DMS 273 (cell line): ENCODE measurements at regions not wholly inside any gene's neighbourhood (a gene's known extent, or its start where the extent isn't known, plus 50 kb on each side); places are given as distances from the start of the nearest gene placed in this dataset.

Experiments used
- DNase-seq: peaks from one replicate; lab custom pipeline; 2025; ENCODE audit not compliant: unreplicated experiment; lab: John Stamatoyannopoulos, UW

DNA sequence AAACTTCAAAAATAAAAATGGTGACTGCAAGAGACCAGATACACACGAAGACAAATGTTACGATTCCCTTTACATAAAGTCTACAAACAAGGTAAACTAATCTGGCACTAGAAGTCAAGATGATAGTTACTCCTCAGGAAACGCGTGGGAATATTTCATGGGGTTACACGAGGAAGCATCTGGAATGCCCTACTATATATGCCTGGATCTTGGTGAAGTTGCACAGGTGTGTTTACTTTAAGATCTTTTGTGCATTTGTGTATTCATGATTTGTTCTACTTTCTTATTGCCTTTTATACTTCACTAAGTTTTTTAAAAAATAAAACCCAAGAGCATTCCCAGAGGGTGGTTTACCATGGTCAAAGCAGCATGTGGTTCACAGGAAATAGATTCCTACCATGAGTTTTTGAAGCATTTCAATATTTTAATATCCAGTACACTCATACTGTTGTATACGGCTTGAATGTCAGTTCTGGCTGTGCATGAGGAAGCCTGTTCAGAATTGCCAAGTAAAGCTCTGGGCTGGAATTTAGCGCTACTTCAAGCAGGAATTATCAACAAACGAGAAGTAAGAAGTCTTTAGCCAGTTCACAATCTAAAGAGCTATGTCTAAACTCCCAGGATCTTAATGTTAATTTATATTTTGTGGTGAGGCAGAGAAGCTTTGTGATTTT, 239.8 kb upstream of the KLHL1 start:
- DNase-seq: no peak

DNA sequence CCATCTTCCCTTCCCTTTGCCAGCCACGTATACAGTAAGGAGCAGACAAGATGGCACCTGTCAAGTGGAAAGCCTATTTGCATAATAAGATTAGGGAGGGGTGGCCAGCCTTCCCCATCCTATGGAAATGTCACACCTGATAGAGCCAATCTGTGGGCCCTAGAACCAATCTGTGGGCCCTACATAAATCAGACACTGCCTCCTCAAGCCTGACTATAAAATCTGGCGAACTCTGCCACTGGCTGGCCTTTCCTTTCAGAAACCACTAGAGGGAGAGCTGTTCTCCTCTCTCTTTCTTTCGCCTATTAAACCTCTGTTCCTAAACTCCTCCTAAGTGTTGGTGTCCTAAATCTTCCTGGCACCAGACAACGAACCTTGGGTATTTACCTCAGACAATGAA, 231.5 kb upstream of the KLHL1 start:
- peak; percentile 27 for DNase-seq

DNA sequence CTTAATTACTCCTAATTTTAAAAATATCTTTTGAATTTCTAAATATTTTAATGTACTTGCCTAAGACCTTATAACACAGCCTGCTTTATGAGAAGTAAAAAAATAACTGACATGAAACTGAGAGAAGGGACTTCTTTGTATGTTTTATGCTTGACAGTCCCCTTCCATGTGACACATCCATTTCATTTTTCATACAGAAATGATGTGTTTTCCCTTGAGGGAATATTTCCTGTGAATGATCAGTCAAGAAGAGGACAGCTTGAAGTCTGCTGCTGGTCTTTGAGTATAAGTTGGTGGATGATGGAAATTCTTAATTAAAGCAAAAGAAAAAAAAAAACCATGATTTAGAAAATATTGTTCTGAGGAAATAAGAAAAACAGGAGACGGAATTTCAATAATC, 230.4 kb upstream of the KLHL1 start:
- DNase-seq: no peak

DNA sequence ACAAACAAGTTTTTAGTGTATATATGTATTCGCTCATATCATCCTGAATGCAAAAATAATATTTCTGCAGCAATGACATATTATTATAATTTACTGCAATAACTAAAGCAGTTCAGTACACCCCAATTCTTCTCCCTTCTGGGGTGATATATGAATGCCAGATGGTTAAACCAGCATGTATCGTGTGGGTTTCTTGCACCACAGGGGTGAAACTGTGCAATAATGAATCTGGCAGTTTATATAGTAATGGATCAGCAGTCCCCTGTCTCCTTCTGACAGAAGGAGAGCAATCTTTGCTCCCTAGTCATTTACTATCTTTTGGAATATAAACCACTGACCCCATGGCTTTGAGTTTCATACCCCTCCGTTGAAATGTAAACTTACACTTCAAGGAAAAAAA, 228.6 kb upstream of the KLHL1 start:
- DNase-seq: no peak

DNA sequence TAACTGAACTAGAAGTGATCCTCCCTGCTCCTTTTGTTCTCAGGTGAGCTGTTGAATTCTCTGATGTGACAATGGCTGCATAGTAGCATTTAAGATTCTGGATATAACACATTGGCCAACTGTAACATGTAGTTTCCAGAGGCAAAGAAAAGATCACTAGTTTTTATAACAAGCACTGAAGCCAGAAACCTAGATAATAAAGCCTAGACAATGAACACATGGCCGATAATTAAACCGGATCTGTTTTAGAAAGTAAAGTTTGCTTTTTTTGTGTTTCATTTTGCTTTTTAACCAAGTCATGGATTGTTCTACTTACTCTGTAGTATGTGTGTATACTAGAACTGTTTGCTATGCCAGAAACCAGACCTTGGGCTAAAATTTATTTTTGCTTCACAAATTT, 225.5 kb upstream of the KLHL1 start:
- DNase-seq: no peak

DNA sequence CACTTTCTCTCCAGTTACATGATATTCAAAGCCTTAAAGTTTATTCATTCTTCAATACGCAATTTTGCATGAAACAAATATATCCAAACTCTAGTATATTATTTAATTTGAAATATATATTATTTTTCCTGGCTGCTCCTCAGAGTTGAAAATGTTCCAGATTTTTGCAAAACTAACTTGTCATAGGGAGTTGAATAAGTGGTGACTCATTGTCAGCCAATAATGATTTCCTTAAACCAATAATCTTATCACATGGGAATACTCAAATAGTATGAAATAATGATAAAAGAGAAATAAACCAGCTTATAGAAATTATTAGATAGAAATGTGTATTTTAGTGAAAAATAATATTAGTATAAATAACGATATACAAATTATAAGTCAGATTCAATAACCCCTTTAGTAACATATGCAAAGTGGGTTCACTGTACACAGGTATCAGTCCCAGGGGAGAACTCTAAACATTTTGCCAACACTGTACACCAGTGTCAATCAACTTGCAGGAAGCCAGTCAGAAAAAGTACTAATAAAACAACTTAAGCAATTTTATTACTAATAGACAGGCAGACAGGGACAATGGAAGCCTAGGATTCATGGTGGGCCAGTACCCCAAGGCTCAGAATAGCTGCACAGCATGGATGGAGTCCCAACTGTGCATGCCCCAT, 222.6 kb upstream of the KLHL1 start:
- no peak for DNase-seq

DNA sequence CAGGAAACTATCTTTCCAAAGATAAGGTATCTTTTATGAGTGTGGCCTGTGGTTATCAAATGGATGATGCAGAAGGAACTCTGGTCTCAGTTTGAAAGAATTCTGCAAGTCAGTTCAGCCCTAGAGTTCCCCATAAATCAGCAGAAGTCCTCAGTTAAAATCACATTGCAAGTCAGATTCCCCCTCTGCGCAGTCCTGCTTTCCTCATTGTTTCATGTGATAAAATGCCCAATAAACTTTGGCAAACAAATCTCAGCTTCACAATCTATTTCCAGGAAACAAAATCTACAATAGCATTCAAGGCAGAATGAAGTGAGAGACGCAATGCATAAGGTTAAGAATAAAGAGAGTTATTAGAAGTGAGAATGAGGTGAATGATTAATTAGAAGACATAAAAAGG, 216.3 kb upstream of the KLHL1 start:
- DNase-seq: no peak

DNA sequence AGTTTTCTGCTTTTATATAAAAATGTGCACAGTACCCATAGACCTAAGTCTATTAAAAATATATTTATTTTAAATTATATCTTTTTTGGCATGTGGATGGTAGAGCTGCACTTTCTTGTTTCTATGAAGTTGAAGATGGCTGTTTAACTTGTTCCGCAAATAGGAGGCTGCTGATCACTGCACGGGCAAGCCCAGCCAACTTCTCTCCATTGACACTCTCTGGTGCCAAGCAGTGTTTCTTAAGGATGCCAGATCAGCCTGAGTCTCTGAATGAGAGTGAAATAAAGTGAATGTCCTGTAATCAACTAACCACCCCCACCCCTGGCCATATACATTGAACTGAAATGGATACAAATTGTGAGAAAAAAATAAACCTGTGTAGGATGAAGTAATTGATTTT, 202.9 kb upstream of the KLHL1 start:
- DNase-seq: no peak

DNA sequence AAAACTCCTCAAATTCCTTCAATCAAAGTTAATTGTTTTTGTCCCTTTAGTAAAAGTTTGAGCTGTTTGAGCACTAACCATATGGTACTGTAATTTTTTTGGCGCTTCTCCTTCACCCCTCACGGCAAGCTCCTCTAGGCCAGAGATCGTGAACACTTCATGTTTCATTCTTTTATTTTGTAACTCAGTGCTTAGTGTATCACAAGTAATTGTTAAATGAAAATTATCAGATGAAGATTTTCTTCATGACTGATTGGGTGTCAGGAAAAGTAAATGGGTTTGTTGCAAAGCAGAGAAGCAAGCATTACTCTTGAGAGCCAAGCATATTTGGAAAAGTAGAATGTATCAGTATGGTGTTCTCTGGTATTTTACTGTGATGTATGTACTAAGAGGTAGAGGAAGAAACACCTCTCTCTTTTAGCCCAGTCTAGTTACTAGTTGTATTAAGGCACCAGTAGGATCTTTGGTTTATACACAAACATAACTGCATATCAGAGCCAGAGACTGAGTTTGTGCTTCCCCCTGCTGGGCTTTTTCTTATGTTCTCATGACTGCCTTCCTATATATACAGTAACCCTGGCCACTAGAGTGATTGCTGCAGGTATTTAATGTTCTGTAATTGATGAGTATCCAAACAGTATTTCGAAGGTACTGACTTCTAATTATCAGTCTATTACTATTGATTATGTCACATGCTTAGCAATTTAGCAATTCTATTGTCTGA, 202.3 kb upstream of the KLHL1 start:
- DNase-seq: peak; percentile 78

DNA sequence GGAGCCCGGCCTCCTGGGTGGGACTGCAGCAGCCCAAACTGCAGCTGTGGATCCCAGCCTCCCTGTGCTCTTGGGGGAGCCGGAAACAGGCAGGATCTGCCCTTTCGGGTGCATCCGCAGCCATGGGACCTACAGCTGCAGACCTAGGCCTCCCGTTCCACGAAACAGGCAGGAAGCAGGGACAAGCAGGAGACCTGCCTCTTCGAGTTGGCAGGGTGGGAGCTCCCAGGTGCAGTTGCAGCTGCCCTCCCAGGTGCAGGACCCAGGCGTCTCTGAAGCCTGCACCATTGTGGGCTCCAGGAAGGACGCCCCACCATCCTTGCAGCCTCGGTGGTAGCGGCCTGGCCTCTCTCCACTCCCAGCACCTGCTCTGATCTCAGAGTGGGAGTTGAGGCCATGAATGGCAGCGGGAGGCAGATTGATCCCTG, 189.0 kb upstream of the KLHL1 start:
- no peak for DNase-seq

DNA sequence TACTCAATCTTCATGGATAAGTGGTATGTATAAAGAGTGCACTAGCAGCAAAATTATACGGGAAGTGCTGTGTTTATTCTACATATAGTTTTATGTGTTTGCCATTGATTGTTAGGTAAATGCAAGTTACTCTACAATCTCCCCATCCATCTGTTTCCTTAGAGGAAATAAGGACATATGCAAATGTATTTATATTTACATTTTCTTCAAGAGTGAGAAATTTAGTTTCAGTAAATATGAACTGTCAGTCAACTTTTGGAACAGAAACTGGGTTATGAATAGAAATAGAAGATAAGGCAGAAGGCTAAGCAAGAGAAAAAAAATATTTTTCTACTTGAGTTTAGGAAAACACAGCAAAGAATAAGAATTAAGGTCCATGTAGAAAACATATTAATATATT, 176.1 kb upstream of the KLHL1 start:
- DNase-seq: no peak

DNA sequence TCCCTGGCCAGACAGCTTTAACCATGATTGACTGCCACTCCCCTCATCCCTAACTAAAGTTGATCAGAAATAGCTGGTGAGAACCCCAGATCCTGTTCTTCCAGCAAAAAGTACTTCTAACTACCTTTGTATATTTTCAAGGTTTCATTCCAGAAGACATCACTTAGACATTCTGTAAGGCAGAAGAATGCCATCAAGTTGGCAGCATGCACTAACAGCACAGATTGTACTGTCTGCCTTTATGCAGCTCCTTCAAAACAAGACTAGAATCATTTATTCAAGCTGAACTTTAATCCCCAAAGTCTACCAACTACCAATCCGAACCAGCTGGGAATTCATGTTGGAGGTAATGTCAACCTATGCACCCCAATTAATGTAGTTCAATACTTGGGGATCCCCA, 167.6 kb upstream of the KLHL1 start:
- no peak for DNase-seq

DNA sequence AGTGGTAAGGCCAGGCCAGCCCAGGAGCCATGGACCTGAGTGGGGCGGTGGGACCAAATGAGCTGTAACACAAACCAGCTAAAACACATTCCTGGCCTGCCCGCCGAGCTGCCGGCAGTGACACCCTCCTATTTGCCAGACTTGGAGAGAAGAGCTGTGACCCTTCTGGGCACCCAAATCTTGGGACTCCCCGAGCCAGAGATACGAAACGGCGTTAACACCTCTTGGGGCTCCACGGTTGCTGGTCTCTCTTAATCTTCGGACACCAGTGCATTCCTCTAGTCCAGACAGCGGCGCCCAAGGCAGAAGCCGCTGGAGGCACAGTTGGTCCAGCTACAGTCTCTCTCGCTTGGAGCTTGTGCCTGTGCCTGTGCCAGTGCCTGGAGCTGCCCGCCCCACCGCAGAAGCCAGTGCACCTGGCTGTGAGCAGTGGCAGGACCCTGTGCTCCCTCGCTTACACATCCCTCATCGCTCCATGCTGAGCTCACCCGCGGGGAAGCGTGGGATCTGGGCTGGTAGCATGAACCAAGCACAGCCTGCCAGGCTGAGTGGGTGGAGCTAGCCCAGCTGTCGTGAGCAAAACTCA, 147.2 kb upstream of the KLHL1 start:
- peak; percentile 89 for DNase-seq

DNA sequence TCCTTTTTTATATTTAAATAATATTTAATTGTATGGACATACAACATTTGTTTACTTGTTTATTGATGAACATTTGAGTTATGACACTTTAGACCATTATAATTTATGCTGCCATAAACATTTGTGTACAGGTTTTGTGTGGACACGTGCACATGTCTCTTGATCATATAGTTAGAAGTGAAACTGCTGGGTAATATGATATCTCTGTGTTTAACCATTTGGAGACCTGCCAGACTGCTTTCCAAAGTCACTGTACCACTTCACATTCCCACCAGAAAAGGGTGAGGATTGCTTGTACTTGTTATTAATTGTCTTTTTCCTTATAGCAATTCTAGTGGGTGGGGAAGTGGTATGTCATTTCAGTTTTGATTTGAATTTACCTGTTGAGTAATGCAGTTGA, 145.6 kb upstream of the KLHL1 start:
- peak; percentile 78 for DNase-seq

DNA sequence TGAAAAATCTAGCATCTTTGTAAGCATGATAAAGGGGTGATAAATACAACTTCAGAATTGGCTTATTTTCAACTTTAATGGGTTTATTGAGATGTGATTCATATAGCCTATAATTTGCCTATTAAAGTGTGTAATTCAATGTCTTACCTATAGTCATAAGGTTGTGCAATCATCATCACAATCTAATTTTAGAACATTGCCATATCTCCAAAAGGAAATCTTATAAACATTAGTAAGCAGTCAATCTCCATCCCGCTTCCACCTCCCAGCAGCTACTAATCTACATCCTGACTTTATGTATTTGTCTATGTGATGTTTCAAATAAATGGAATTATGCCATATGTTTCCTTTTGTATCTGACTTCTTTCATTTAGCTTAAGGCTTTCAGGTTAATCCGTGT, 145.2 kb upstream of the KLHL1 start:
- peak; percentile 12 for DNase-seq

DNA sequence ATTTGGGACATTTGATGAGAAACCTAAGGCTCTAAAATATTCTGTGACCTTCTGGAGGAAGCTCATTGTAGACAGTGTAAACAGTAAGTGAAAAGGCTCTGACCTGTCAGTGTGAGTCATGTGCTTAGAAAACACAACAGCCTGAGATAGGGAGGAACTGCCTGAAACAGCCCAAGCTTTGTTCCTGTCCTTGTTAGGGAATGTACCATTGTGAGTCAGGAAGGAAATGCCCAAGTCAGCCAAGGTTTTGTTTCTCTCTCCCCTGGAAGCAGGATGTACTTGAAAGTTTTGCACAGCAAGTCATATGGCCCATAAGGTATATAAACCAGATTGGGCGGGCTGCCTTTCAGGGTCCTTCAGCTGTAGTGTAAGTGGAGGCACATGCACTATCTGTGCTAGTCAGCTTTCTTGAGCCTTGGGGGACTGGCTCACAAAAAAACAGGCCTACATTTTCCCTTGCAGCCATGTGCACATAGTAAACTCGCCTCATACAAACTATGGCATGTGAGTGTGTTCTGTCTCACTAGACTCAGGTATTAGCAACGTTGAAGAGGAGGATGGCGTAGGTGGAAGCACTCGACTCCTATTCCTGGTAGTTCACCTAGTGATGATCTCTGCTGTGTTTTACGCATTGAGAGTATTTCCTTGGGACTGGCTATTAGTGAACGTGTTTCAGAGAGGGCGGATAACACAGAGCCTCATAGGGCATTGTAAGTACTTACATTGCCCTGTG, 141.2 kb upstream of the KLHL1 start:
- peak; percentile 2 for DNase-seq

DNA sequence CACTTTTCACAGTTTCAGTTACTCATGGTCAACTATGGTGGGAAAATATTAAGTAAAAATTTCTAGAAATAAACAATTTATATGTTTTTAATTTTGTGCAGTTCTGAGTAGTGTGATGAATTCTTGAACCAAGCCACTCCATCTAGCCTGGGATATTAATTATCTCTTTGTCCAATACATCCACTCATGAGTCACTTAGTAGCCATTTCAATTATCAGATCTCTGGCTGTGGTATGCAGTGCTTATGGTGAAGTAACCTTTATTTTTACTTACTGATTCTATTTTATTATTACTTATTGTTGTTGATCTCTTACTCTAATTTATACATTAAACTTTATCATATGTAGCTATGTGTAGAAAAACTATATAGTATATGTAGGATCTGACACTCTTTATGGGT, 128.9 kb upstream of the KLHL1 start:
- no peak for DNase-seq

DNA sequence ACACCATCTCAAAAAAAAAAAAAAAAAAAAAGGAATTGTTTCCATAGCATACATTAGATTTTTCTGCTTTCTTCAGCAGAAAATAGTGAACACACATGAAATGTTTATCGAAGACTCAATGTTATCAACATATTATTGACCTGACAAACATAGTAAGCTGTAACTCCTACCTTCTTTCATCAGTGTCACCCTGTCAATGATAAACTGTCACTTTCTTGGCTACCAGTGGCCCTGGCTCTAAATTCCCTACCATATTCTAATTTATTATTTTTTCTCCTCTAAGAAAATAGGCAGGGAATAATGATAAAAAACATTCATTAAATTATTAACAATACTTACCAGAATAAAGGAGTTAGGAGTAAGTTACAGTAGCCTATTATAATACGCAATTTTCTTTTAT, 127.3 kb upstream of the KLHL1 start:
- no peak for DNase-seq

DNA sequence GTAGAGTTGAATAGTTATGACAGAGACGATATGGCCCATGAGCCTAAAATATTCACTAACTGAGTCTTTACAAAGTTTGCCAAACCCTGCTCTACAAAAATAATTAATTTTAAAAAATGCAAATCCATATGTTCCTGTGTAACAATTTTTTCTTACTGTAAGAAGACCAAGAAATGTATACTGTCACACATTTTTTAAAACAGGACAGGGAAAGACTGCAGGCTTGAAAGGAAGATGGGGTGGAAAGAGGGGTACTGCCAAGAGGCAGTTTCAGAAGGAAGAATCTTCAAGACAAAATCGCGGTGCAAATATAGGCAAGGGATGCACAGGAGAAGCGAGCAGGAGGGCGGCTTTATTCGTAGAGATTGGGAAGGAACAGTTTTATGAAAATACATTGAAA, 115.7 kb upstream of the KLHL1 start:
- DNase-seq: no peak

DNA sequence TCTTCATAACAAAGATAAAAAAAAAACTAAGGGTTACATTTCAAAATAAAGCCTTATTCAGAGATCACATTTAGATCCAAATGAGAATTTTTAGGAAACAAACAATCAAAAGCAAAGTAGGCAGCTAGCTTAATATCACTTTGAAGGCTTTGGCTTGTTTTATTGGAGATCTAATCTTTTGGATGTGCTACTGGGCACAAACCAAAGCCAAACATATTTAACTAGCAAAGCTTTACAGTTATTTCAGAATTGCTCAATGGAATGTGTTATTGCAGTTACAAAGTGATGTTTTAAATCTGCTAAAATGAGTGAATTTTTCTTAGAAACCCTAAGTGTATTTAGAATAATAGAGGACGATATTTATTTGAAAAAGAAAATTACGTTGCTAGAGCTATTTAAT, 114.7 kb upstream of the KLHL1 start:
- no peak for DNase-seq

DNA sequence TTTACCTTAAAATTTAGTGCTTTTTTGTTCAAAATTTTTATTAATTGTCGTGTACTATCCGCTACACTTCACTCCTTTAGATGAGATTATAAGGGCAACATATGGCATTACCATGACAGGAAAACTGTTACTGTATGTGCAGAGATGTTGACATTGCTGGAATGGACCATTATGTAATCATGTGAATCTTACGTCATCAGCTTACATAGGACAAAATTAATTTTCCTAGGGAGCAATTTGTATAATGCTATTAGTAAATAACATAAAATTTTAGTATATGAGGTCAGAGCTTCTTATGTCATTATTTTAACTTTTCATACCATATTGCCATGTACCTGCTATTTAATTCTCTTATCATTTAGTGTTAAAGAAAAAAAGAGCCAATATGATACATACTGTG, 110.4 kb upstream of the KLHL1 start:
- no peak for DNase-seq
